ENCODE measurements at regions not wholly inside any gene's neighbourhood (a gene's known extent, or its start where the extent isn't known, plus 50 kb on each side); places are given as distances from the start of the nearest gene placed in this dataset.

DNA sequence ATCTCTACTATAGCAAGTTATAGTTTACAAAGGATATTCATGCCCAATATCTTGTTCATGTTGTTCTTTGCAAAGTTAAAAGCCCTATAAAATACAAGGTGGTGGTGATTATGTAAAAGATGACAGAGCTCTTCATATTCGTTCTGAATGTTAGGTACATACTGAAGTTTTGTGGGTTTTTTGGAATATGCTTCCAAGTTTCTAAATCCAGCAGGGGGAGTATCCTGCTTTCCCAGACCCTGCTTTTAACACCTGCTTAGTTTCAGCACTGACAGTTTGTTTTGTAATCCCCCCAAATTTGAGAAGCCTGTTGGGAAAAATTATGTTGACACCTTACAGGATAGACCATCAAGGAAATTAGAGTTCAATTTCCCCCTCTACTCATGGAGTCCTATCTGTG, 438.3 kb downstream of the SH3GL2 start:
- TF ChIP-seq, protein P1, sequence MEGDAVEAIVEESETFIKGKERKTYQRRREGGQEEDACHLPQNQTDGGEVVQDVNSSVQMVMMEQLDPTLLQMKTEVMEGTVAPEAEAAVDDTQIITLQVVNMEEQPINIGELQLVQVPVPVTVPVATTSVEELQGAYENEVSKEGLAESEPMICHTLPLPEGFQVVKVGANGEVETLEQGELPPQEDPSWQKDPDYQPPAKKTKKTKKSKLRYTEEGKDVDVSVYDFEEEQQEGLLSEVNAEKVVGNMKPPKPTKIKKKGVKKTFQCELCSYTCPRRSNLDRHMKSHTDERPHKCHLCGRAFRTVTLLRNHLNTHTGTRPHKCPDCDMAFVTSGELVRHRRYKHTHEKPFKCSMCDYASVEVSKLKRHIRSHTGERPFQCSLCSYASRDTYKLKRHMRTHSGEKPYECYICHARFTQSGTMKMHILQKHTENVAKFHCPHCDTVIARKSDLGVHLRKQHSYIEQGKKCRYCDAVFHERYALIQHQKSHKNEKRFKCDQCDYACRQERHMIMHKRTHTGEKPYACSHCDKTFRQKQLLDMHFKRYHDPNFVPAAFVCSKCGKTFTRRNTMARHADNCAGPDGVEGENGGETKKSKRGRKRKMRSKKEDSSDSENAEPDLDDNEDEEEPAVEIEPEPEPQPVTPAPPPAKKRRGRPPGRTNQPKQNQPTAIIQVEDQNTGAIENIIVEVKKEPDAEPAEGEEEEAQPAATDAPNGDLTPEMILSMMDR (IDR thresholded peaks at IDR 0.05): no peak
- no peak for TF ChIP-seq POLR2A (IDR thresholded peaks at IDR 0.05)
